ENCODE measurements at regions not wholly inside any gene's neighbourhood (a gene's known extent, or its start where the extent isn't known, plus 50 kb on each side); places are given as distances from the start of the nearest gene placed in this dataset.
"Not testable (repeated sequence)": the region's sequence is repeated elsewhere in the genome, so short reads cannot be mapped to it uniquely, and the experiment has no call there.

DNA sequence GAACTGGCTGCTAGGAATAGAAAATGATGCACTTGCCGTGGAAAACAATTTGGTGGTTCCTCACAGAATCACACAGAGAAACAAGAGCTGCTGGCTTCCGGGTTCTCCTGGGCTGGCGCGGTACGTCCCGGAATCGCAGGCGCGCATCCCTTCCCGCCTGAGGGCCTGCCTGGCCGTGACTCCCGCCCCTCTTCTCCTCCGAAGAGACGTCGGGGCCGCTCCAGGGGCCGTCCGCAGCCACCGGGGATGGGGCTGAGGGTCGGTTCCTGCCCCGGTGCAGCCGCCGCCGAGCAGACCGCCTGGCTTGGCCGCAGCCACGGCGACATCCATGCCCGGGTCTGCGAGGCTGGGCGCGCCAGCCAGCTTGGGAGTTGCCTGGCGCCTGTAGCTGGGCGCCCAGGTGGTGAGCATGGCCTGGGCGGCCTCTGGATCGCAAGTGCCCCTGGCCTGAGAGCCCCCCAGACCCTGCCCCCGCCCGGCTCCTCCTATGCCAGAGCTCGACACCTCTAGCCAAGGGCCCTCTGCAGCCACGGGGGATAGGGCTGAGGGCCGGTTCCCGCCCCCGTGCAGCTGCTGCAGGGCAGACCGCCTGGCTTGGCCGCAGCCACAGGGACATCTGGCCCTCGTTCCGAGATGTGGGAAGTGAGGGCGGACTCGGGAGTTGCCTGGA lies 83.9 kb upstream of the ZNG1F start:
- peak; percentile 26 for DNase-seq

GRCh38 chr9:41270992-41271391 lies 81.9 kb upstream of the ZNG1F start:
- not testable (repeated sequence) for DNase-seq

GRCh38 chr9:41269471-41269870 lies 80.4 kb upstream of the ZNG1F start:
- DNase-seq, result not testable (repeated sequence)

GRCh38 chr9:41269054-41269453 lies 79.9 kb upstream of the ZNG1F start:
- peak; percentile 41 for DNase-seq

GRCh38 chr9:41266602-41267001 lies 77.5 kb upstream of the ZNG1F start:
- DNase-seq, result not testable (repeated sequence)

GRCh38 chr9:41266000-41266399 lies 76.9 kb upstream of the ZNG1F start:
- DNase-seq, result not testable (repeated sequence)

DNA sequence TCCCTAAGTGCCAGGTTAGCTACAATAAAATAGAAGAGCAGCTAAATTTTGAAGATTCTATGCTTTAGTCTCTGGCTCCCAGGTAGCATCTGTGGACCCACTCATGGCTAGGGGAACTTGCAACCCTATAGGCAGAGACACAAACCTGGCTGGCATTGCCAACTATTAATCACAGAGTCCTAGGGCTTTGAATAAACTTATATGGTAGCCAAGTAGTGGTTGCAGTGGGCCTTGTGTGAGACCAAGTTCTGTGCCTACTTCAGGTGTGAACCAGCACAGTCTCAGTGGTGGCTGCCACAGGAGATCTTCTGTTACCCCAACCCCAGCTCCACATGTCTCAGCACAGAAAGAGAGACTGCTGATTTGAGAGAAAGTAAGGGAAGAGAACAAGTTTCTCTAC lies 62.9 kb upstream of the ZNG1F start:
- not testable (repeated sequence) for DNase-seq

- DNase-seq, result not testable (repeated sequence)
Measured at GRCh38 chr9:41251101-41251500, 62.0 kb upstream of the ZNG1F start.

DNA sequence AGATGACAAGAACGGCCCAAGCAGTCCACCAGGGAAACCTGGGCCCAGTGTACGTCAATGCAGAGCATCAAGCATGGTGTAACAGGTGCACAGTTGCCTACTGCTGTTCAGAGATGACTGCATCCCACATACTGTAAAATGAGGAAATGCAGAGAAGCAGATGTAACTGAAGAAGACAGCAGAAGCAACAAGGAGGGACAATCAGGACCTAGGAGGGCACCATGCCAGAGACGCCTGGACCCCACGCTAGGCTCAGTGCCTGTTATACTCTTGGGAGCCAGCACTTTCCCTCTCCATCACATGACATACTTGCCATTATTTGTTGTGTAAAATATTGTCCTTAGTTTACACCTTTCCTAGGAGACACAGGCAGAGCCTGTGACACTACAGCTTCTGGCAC lies 57.6 kb upstream of the ZNG1F start:
- not testable (repeated sequence) for DNase-seq

Measured in right forelimb (tissue), 1 donor.